ENCODE measurements at regions not wholly inside any gene's neighbourhood (a gene's known extent, or its start where the extent isn't known, plus 50 kb on each side); places are given as distances from the start of the nearest gene placed in this dataset.

GRCh38 chr15:60095711-60096110 lies 91.6 kb downstream of the FOXB1 start:
- DNase-seq = peak; percentile 45

- peak; percentile 62 for DNase-seq
These were observed 92.0 kb downstream of the FOXB1 start for GRCh38 chr15:60096157-60096556.

- no peak for DNase-seq
These were observed 97.3 kb downstream of the FOXB1 start for GRCh38 chr15:60101416-60101815.

- DNase-seq = no peak
These were observed 98.6 kb downstream of the FOXB1 start for GRCh38 chr15:60102748-60103147.

GRCh38 chr15:60110909-60111308 lies 106.8 kb downstream of the FOXB1 start:
- DNase-seq = no peak

GRCh38 chr15:60115579-60116380 lies 111.7 kb downstream of the FOXB1 start:
- no peak for DNase-seq

GRCh38 chr15:60116456-60117089 lies 112.5 kb downstream of the FOXB1 start:
- DNase-seq = no peak

GRCh38 chr15:60118146-60118545 lies 114.0 kb downstream of the FOXB1 start:
- DNase-seq = no peak

- no peak for DNase-seq
These were observed 114.5 kb downstream of the FOXB1 start for GRCh38 chr15:60118626-60119025.

- DNase-seq = no peak
These were observed 115.0 kb downstream of the FOXB1 start for GRCh38 chr15:60119101-60119500.

- DNase-seq = no peak
These were observed 116.0 kb downstream of the FOXB1 start for GRCh38 chr15:60120100-60120499.

- DNase-seq = no peak
These were observed 117.7 kb downstream of the FOXB1 start for GRCh38 chr15:60121845-60122244.

GRCh38 chr15:60122691-60123090 lies 118.6 kb downstream of the FOXB1 start:
- no peak for DNase-seq

GRCh38 chr15:60124460-60125070 lies 120.5 kb downstream of the FOXB1 start:
- no peak for DNase-seq

GRCh38 chr15:60125334-60125733 lies 121.2 kb downstream of the FOXB1 start:
- DNase-seq = no peak

GRCh38 chr15:60126200-60126599 lies 122.1 kb downstream of the FOXB1 start:
- no peak for DNase-seq

GRCh38 chr15:60126661-60127060 lies 122.5 kb downstream of the FOXB1 start:
- DNase-seq = no peak

- DNase-seq = no peak
These were observed 123.9 kb downstream of the FOXB1 start for GRCh38 chr15:60128000-60128376.

GRCh38 chr15:60128710-60129109 lies 124.6 kb downstream of the FOXB1 start:
- no peak for DNase-seq

GRCh38 chr15:60130398-60130797 lies 126.3 kb downstream of the FOXB1 start:
- no peak for DNase-seq

GRCh38 chr15:60130821-60131220 lies 126.7 kb downstream of the FOXB1 start:
- no peak for DNase-seq

GRCh38 chr15:60134609-60135008 lies 130.5 kb downstream of the FOXB1 start:
- no peak for DNase-seq

GRCh38 chr15:60135961-60136360 lies 131.8 kb downstream of the FOXB1 start:
- DNase-seq = no peak

- peak; percentile 32 for DNase-seq
These were observed 133.7 kb downstream of the FOXB1 start for GRCh38 chr15:60137711-60138396.

Measured in HCEC 1CT (cell line).